ENCODE measurements at regions not wholly inside any gene's neighbourhood (a gene's known extent, or its start where the extent isn't known, plus 50 kb on each side); places are given as distances from the start of the nearest gene placed in this dataset.

DNA sequence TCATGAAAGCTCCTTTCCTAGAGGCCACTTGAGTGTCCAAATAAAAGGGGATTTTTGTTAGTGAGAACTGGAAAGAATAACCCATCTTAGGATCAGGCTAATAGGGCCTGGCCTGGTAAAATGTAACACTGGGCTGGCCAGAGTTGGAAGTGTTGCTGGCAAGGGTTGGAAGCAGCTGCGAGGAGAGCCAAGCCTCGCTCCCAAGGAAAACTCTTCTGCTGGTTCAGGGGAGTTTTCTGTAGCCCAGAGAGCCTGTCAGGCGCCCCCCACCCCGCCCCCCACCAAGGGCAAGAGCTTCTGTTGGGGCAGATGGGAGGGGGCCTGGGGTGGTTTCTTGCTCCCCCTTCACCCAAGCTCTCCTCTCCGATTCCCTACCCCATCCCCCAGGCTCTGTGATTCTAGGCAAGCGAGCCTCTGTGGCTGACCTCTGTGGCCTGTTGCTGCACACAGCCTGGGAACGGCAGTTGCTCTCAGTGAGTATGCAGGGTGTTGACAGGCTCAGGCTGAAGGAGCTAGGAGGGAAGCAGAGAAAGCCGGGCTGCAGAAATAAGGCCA is 547.8 kb downstream of the CCDC171 start:
- no peaks in the 10 kb centered on the region for H3K36me3 Mint-ChIP-seq (ENCODE audit: insufficient read depth, unreplicated experiment)
- no peak overlapping the region for H3K27ac Mint-ChIP-seq (ENCODE audit: unreplicated experiment)
- no peaks in the 10 kb centered on the region for H3K4me1 Mint-ChIP-seq (ENCODE audit: low read depth, unreplicated experiment)
- H3K4me3 Mint-ChIP-seq (ENCODE audit: low read depth, unreplicated experiment), result no peak overlapping the region
- H3K9me3 Mint-ChIP-seq (ENCODE audit: low read depth, unreplicated experiment), result peaks cover 3% of the 10 kb centered on the region
- no TSS peak for BruUV-seq (replicated peaks)
- intact Hi-C loops (cut with micrococcal nuclease; ENCODE audit: unreplicated experiment), result no loop called here
- TF ChIP-seq CTCF (IDR thresholded peaks at IDR 0.05; ENCODE audit: unreplicated experiment), result no peak
- no peaks in the 10 kb centered on the region for H3K27me3 Mint-ChIP-seq (ENCODE audit: unreplicated experiment)
- CTCF ChIA-PET, result interaction anchor here (0.6 kb wide), 1 partner anchor 35 kb away, joined by 3 read pairs; no protein-coding TSS in a partner anchor
- DNase-seq, result no peak

DNA sequence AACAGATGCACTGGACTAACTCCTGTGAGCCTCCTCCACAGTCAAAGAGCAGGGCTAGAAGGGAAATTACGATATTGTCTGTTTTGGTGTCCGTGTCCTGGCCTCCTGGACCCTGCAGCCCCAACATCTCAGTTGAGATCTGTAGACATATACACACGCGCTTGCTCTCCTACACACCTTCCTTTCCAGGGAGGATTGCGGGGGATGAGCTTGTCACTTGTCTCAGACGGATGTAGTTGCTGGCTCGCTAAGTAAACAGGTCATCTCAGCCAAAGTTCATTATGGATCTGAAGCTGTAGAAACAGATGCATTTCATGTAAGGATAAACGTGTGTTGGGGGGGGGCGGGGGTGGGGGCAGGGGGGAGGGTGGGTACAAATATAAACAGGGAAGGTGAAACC is 549.3 kb downstream of the CCDC171 start:
- H3K9me3 Mint-ChIP-seq (ENCODE audit: low read depth, unreplicated experiment), result no peaks in the 10 kb centered on the region
- no peaks in the 10 kb centered on the region for H3K27me3 Mint-ChIP-seq (ENCODE audit: unreplicated experiment)
- H3K36me3 Mint-ChIP-seq (ENCODE audit: insufficient read depth, unreplicated experiment), result no peaks in the 10 kb centered on the region
- CTCF ChIA-PET, result interaction anchor here (0.6 kb wide), 1 partner anchor 747 kb away, joined by 3 read pairs; no protein-coding TSS in a partner anchor
- no TSS peak for BruUV-seq (replicated peaks)
- no peaks in the 10 kb centered on the region for H3K4me1 Mint-ChIP-seq (ENCODE audit: low read depth, unreplicated experiment)
- intact Hi-C loops (cut with micrococcal nuclease; ENCODE audit: unreplicated experiment), result no loop called here
- DNase-seq, result no peak
- H3K4me3 Mint-ChIP-seq (ENCODE audit: low read depth, unreplicated experiment), result no peak overlapping the region
- no peak for TF ChIP-seq CTCF (IDR thresholded peaks at IDR 0.05; ENCODE audit: unreplicated experiment)
- no peak overlapping the region for H3K27ac Mint-ChIP-seq (ENCODE audit: unreplicated experiment)

GRCh38 chr9:16103620-16104397 is 551.0 kb downstream of the CCDC171 start:
- BruUV-seq (replicated peaks), result no TSS peak
- Mint-ChIP-seq H3K4me1 (ENCODE audit: low read depth, unreplicated experiment) (no peaks in the 10 kb centered on the region), H3K27me3 (ENCODE audit: unreplicated experiment) (no peaks in the 10 kb centered on the region), H3K4me3 (ENCODE audit: low read depth, unreplicated experiment) (no peak overlapping the region), H3K9me3 (ENCODE audit: low read depth, unreplicated experiment) (no peaks in the 10 kb centered on the region), H3K27ac (ENCODE audit: unreplicated experiment) (no peak overlapping the region), H3K36me3 (ENCODE audit: insufficient read depth, unreplicated experiment) (no peaks in the 10 kb centered on the region)
- intact Hi-C loops (cut with micrococcal nuclease; ENCODE audit: unreplicated experiment), result no loop called here
- TF ChIP-seq CTCF (IDR thresholded peaks at IDR 0.05; ENCODE audit: unreplicated experiment), result no peak
- CTCF ChIA-PET, result no interaction called here
- no peak for DNase-seq

DNA sequence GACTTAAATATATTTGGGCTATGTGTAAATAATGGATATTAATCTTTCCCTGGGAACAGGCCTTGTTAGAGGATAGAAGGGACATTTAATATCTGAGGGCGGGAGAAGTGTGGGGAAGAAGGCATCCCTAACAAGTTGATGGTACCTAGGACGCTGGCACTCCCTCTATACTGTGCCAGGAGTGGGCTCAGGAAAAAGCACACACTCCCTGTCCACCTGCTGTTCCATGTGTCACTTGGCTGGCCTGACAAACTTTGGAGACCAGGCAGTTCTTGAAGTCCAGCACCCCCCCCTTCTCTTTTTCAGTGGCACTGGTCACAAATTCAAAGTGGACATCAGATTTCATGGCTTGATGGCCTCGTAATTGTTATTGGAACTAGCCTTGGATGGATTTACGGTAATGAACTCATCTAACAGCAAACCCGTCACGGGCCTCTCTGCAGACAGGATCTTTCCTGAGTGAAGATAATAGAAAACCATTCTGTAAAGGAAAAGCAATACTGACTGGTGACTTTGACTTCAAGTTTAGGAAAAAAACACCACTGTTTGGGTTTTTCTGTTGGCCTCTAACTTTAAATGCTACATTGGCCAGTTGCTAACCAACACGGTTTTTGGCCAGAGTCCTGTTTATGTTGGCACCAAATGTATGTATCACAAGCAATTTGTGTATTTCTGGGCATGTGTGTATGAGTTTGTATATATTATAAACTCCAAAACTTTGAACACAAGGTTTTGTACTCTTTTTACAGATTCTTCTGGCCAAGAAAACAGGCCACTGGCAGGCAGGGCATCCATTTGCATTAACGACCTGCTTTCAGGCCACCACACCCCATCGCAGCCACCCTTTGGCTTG is 552.6 kb downstream of the CCDC171 start:
- no peaks in the 10 kb centered on the region for H3K9me3 Mint-ChIP-seq (ENCODE audit: low read depth, unreplicated experiment)
- H3K36me3 Mint-ChIP-seq (ENCODE audit: insufficient read depth, unreplicated experiment), result no peaks in the 10 kb centered on the region
- H3K27ac Mint-ChIP-seq (ENCODE audit: unreplicated experiment), result no peak overlapping the region
- no peak for DNase-seq
- intact Hi-C loops (cut with micrococcal nuclease; ENCODE audit: unreplicated experiment), result no loop called here
- BruUV-seq (replicated peaks), result no TSS peak
- H3K4me1 Mint-ChIP-seq (ENCODE audit: low read depth, unreplicated experiment), result no peaks in the 10 kb centered on the region
- H3K4me3 Mint-ChIP-seq (ENCODE audit: low read depth, unreplicated experiment), result no peak overlapping the region
- TF ChIP-seq CTCF (IDR thresholded peaks at IDR 0.05; ENCODE audit: unreplicated experiment), result no peak
- no peaks in the 10 kb centered on the region for H3K27me3 Mint-ChIP-seq (ENCODE audit: unreplicated experiment)
- CTCF ChIA-PET, result no interaction called here
